Middle frontal gyrus (tissue), 1 donor: ENCODE measurements at regions not wholly inside any gene's neighbourhood (a gene's known extent, or its start where the extent isn't known, plus 50 kb on each side); places are given as distances from the start of the nearest gene placed in this dataset.

Experiments
- DNase-seq: peaks from one replicate; pipeline ENCODE4 v3.0.0-alpha.2; 2015; ENCODE audit warnings: low spot score; ENCODE audit errors: extremely low spot score

GRCh38 chr13:107753748-107754147, 461.6 kb downstream of the LIG4 start:
- no peak for DNase-seq

- DNase-seq, result no peak
Observed at GRCh38 chr13:107753291-107753690, 462.0 kb downstream of the LIG4 start.

DNA sequence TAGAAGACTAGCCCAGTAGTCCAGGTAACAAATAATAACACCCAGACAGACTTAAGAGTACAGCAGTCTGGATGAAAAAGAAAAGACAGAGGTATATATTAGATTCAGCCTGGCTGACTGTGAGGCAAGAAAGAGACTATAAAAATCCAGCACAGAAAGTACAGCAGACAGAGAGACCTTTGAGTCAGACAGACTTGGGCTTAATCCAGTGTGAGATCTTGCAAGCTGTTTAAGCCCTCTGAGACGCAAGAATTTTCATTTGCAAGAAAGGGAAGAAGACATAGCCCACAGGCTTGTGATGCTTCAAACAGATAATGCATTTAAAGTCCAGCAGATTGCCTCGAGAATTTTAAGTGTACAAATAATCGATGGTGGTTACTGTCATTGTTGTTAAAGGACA, 471.4 kb downstream of the LIG4 start:
- no peak for DNase-seq

DNA sequence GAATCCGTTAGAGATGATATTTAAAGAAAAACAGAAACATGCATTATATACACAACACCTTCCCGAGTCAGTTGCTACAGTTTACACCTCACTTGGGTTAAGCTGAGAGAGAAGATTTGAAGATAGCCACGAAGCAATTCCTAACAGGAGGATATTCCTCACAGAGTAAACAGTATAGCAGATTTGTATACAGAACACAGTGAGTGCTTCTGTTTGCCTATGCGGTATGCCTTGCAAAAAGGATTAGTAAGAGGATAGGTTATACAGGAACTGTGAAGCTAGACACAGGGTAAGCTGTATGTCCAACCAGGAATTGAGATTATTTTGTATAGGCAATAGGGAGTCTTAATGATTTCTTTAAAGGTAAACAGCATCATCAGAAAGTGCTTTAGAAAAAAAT, 471.8 kb downstream of the LIG4 start:
- no peak for DNase-seq

- DNase-seq, result no peak
Observed at GRCh38 chr13:107743100-107743499, 472.2 kb downstream of the LIG4 start.

- no peak for DNase-seq
Observed at GRCh38 chr13:107742544-107742943, 472.8 kb downstream of the LIG4 start.

- no peak for DNase-seq
Observed at GRCh38 chr13:107738004-107738403, 477.3 kb downstream of the LIG4 start.

DNA sequence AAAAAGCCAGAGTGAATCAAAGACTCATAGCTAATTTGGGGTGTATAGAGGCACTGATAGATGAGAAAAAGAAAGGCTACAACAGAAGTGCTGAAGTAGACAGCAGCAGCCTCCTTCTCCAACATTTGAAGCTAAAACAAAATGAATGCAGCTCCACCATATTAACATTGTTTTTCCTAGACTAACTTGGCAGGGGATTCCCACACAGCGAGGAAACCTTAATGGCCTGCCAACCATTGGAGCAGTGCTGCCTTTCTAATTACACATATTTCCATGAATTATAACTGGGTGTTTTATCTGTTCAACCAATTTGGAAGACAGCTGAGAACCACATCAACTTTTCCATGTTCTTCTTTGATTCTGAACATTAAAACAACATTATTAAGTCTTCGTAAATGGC, 478.6 kb downstream of the LIG4 start:
- DNase-seq, result no peak

DNA sequence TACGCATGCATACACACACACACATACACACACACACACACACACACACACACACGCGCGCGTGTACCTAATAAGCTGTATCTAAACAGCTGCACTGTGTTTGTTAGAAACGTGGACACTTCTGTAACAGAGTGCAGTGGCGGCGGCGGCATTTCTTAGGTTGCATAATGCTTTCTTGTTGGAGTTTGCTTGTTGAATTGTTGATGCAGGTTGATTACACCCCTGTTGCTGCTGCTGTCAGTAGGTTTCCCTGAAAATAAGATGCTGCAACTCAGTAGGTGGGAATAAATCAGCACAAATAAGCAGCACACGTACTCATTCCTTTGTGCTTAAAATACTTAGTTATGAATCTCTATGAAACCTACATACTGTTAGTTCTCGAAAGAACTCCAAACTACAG, 479.2 kb downstream of the LIG4 start:
- DNase-seq, result no peak

GRCh38 chr13:107734891-107735625, 480.3 kb downstream of the LIG4 start:
- DNase-seq, result no peak

DNA sequence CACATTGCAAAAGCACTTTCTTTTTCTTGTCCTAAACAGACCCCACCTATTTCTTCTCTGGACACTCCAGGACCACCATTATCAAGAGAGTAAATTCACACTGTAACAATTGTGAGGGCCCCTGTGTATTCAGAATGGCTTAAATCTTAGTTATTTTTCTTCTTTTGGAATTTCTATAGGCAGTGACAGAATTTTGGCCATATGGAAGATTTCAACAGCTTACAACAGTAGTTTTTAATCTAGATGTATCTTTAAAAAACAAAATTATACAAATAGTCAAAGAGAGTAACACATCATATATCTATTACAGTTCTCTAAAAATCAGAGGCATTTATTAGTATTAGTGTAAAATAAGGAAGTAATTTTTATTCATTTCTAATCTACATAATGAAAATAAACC, 482.1 kb downstream of the LIG4 start:
- DNase-seq, result no peak

DNA sequence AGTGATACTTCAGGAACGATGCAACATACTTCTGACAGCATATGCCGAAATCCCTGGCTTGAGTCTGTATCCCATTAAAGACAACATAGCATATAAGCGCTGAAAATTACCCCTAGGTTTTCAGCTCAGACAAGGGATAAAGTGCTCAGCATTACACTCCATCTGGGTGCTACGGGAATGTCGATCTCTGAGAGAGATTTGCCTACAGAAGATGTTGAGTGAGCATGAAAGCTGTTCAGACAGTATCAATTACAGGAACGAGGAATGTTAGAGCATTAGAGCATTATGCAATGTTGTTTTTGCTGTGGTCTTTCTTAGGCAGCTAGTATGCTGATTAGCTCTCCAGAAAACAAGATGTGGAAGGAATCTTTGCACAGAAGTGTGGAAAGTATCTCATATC, 484.5 kb downstream of the LIG4 start:
- DNase-seq, result no peak

DNA sequence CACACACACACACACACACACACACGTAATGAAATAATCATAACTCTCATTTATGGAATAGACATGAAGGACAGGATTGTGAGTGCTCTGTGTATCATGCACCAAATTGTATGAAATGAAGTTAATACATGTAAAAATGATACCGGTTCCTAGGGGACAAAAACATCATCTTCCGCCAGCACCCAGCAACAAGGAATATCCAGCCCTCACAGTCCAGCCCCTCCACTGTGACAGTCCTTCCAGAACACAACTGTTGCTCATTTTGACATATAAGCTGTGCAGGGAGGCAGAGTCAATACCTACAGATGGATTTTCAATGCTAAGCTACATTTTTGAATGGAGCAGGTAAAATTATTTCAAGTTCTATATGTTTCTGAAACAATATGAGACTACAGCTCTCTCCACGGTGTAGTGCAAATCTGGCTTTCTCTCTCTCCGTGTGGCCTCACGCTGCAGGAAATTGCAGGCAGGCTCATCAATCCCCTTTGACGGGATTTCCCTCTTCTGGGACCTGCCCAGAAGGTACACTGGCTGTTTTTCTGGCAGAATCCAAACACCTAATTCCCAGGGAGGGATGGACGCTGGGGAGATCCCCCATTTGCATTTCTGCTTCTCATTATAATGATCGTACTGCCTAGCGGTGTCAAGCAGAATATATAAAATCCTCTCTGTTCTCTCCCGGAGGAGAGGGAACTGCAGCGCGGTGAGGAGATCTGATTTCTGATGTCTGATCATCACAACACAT, 494.0 kb downstream of the LIG4 start:
- DNase-seq, result no peak

GRCh38 chr13:107716741-107717140, 498.6 kb downstream of the LIG4 start:
- no peak for DNase-seq

- no peak for DNase-seq
Observed at GRCh38 chr13:107716241-107716640, 499.1 kb downstream of the LIG4 start.

GRCh38 chr13:107715496-107715895, 499.8 kb downstream of the LIG4 start:
- DNase-seq, result no peak

DNA sequence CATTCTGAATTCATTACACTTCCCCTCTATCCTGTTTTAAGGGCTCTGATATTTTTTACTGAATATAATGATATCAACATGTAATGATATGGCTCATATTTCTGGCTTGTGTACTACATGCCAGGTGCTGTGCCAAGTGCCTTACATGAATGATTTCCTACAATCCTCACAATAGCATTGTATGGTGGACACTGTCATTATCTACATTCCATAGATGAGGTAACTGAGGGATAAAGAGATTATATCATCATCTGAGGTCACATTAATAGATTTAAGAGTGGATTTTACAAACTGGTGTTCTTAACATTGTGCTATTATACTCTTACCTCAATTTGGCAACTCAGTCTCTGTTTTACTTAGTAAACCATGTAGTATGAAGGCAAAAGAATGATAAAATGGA, 502.0 kb downstream of the LIG4 start:
- DNase-seq, result no peak

GRCh38 chr13:107712145-107712860, 503.0 kb downstream of the LIG4 start:
- DNase-seq, result no peak

DNA sequence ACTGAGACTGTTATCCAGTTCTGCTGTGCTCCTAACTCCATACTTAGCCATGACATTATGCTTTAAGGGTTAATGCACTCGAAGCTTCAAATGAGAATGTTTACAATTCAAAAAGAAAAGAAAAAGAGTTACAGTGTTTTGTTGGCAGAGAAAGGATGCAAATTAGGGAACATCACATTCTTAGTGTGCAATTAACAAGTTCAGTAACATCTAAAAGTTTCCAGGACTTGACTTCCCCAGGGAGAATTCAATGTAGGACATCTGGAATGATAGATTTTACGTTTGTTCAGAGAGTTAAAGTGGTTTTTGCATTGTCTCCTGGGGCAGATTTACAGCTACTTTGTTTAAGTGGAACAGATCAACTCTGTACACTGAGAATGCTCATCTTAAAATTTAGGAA, 525.2 kb downstream of the LIG4 start:
- DNase-seq, result no peak

- DNase-seq, result no peak
Observed at GRCh38 chr13:107685876-107686275, 529.5 kb downstream of the LIG4 start.

DNA sequence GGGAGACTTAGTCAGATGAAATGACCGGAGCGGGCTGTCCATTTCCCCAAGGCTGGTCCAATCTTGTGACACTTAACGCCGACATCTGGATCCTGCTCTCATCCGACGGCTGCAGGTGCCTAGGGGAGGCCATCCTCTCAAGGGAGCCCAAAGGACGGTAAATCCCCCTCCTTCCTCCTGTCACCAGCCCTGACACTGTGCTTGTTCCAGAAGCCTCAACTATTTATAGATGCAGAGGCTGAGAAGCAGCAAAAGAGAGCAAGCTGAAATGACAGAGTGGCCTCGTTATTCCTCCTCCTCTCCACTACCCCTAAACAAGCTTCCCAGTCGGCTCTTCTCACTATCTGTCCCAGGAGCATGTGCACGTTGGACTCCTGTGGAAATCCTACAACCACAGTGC, 533.7 kb downstream of the LIG4 start:
- DNase-seq, result no peak

DNA sequence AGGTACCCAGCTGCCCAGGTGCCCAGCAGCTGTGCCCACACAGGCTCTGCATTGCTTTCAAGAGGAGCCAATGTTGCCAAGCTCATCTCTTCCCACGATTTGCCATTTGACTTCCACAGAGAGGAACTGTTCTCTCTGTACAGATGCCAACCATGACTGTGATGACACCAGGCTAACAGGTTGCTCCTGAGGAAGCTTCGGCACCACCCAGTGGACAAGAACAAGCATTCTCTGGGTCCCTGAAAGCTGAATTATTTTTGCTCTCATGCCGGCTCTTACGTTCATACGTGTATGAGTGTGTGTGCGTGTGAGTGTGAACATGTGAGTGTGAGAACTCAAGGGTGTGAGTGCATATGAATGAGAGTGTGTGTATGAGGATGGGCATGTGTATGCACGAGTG, 535.2 kb downstream of the LIG4 start:
- no peak for DNase-seq
